ENCODE measurements at regions not wholly inside any gene's neighbourhood (a gene's known extent, or its start where the extent isn't known, plus 50 kb on each side); places are given as distances from the start of the nearest gene placed in this dataset.

GRCh38 chr2:163417596-163418337 is 318.0 kb downstream of the FIGN start:
- peaks cover 4% of the 10 kb centered on the region for H3K9me3 Mint-ChIP-seq
- ATAC-seq, result no peak
- no peaks in the 10 kb centered on the region for H3K27me3 Mint-ChIP-seq
- H3K27ac Mint-ChIP-seq, result peak overlapping the region; percentile 29
- H3K36me3 Mint-ChIP-seq, result peaks cover 6% of the 10 kb centered on the region
- peaks cover 21% of the 10 kb centered on the region for H3K4me1 Mint-ChIP-seq
- no peak overlapping the region for H3K4me3 Mint-ChIP-seq

GRCh38 chr2:163414121-163414520 is 321.7 kb downstream of the FIGN start:
- Mint-ChIP-seq H3K27ac (no peak overlapping the region), H3K4me3 (no peak overlapping the region)

GRCh38 chr2:163407296-163407695 is 328.5 kb downstream of the FIGN start:
- no peak overlapping the region for H3K4me3 Mint-ChIP-seq
- no peak for ATAC-seq
- no peak overlapping the region for H3K27ac Mint-ChIP-seq
- no peaks in the 10 kb centered on the region for H3K36me3 Mint-ChIP-seq
- H3K9me3 Mint-ChIP-seq, result peaks cover 8% of the 10 kb centered on the region
- no peaks in the 10 kb centered on the region for H3K4me1 Mint-ChIP-seq
- H3K27me3 Mint-ChIP-seq, result no peaks in the 10 kb centered on the region

More at GRCh38 chr2:163414121-163414520, 321.7 kb downstream of the FIGN start:
- H3K4me1 Mint-ChIP-seq, result peaks cover 21% of the 10 kb centered on the region
- H3K27me3 Mint-ChIP-seq, result no peaks in the 10 kb centered on the region
- no peak for ATAC-seq
- peaks cover 6% of the 10 kb centered on the region for H3K36me3 Mint-ChIP-seq
- peaks cover 7% of the 10 kb centered on the region for H3K9me3 Mint-ChIP-seq

GRCh38 chr2:163405298-163405697 is 330.5 kb downstream of the FIGN start:
- H3K27me3 Mint-ChIP-seq, result no peaks in the 10 kb centered on the region
- H3K36me3 Mint-ChIP-seq, result no peaks in the 10 kb centered on the region
- H3K4me3 Mint-ChIP-seq, result no peak overlapping the region
- H3K9me3 Mint-ChIP-seq, result peaks cover 8% of the 10 kb centered on the region
- no peaks in the 10 kb centered on the region for H3K4me1 Mint-ChIP-seq
- no peak for ATAC-seq
- H3K27ac Mint-ChIP-seq, result no peak overlapping the region

- ATAC-seq, result no peak
- no peaks in the 10 kb centered on the region for H3K27me3 Mint-ChIP-seq
- no peak overlapping the region for H3K27ac Mint-ChIP-seq
- H3K4me1 Mint-ChIP-seq, result peaks cover 6% of the 10 kb centered on the region
- H3K9me3 Mint-ChIP-seq, result peaks cover 3% of the 10 kb centered on the region
- no peaks in the 10 kb centered on the region for H3K36me3 Mint-ChIP-seq
- no peak overlapping the region for H3K4me3 Mint-ChIP-seq
Measured at GRCh38 chr2:163401481-163401880, 334.3 kb downstream of the FIGN start.

- peaks cover 6% of the 10 kb centered on the region for H3K4me1 Mint-ChIP-seq
- no peaks in the 10 kb centered on the region for H3K27me3 Mint-ChIP-seq
- no peak overlapping the region for H3K27ac Mint-ChIP-seq
- H3K4me3 Mint-ChIP-seq, result no peak overlapping the region
- ATAC-seq, result no peak
- H3K36me3 Mint-ChIP-seq, result no peaks in the 10 kb centered on the region
- H3K9me3 Mint-ChIP-seq, result no peaks in the 10 kb centered on the region
Measured at GRCh38 chr2:163397451-163397850, 338.4 kb downstream of the FIGN start.

GRCh38 chr2:163395602-163396001 is 340.2 kb downstream of the FIGN start:
- Mint-ChIP-seq H3K36me3 (no peaks in the 10 kb centered on the region), H3K9me3 (no peaks in the 10 kb centered on the region), H3K27ac (no peak overlapping the region), H3K27me3 (no peaks in the 10 kb centered on the region), H3K4me1 (peaks cover 6% of the 10 kb centered on the region), H3K4me3 (no peak overlapping the region)
- no peak for ATAC-seq

- no peak overlapping the region for H3K27ac Mint-ChIP-seq
- H3K4me1 Mint-ChIP-seq, result no peaks in the 10 kb centered on the region
- H3K9me3 Mint-ChIP-seq, result no peaks in the 10 kb centered on the region
- ATAC-seq, result no peak
- no peak overlapping the region for H3K4me3 Mint-ChIP-seq
- H3K27me3 Mint-ChIP-seq, result no peaks in the 10 kb centered on the region
- H3K36me3 Mint-ChIP-seq, result no peaks in the 10 kb centered on the region
Measured at GRCh38 chr2:163389838-163390237, 346.0 kb downstream of the FIGN start.

- Mint-ChIP-seq H3K27ac (no peak overlapping the region), H3K4me1 (no peaks in the 10 kb centered on the region), H3K9me3 (peaks cover 7% of the 10 kb centered on the region), H3K27me3 (no peaks in the 10 kb centered on the region), H3K4me3 (no peak overlapping the region), H3K36me3 (no peaks in the 10 kb centered on the region)
- no peak for ATAC-seq
Measured at GRCh38 chr2:163375472-163375871, 360.3 kb downstream of the FIGN start.

GRCh38 chr2:163375070-163375469 is 360.7 kb downstream of the FIGN start:
- Mint-ChIP-seq H3K27me3 (no peaks in the 10 kb centered on the region), H3K4me3 (no peak overlapping the region), H3K36me3 (no peaks in the 10 kb centered on the region), H3K4me1 (no peaks in the 10 kb centered on the region), H3K27ac (no peak overlapping the region), H3K9me3 (peaks cover 7% of the 10 kb centered on the region)
- ATAC-seq, result no peak

- H3K27me3 Mint-ChIP-seq, result no peaks in the 10 kb centered on the region
- H3K9me3 Mint-ChIP-seq, result peaks cover 7% of the 10 kb centered on the region
- no peak overlapping the region for H3K4me3 Mint-ChIP-seq
- no peaks in the 10 kb centered on the region for H3K36me3 Mint-ChIP-seq
- no peaks in the 10 kb centered on the region for H3K4me1 Mint-ChIP-seq
- ATAC-seq, result no peak
- no peak overlapping the region for H3K27ac Mint-ChIP-seq
Measured at GRCh38 chr2:163374282-163374681, 361.5 kb downstream of the FIGN start.

- no peak overlapping the region for H3K27ac Mint-ChIP-seq
- peak; percentile 47 for ATAC-seq
- H3K4me3 Mint-ChIP-seq, result no peak overlapping the region
- H3K4me1 Mint-ChIP-seq, result no peaks in the 10 kb centered on the region
- no peaks in the 10 kb centered on the region for H3K27me3 Mint-ChIP-seq
- H3K9me3 Mint-ChIP-seq, result peaks cover 7% of the 10 kb centered on the region
- no peaks in the 10 kb centered on the region for H3K36me3 Mint-ChIP-seq
Measured at GRCh38 chr2:163373496-163373895, 362.3 kb downstream of the FIGN start.

- no peaks in the 10 kb centered on the region for H3K36me3 Mint-ChIP-seq
- no peak overlapping the region for H3K27ac Mint-ChIP-seq
- H3K4me1 Mint-ChIP-seq, result no peaks in the 10 kb centered on the region
- H3K4me3 Mint-ChIP-seq, result no peak overlapping the region
- ATAC-seq, result no peak
- peaks cover 9% of the 10 kb centered on the region for H3K9me3 Mint-ChIP-seq
- no peaks in the 10 kb centered on the region for H3K27me3 Mint-ChIP-seq
Measured at GRCh38 chr2:163370169-163370886, 365.5 kb downstream of the FIGN start.

GRCh38 chr2:163369111-163369510 is 366.7 kb downstream of the FIGN start:
- H3K27ac Mint-ChIP-seq, result no peak overlapping the region
- no peak overlapping the region for H3K4me3 Mint-ChIP-seq
- no peak for ATAC-seq
- H3K27me3 Mint-ChIP-seq, result no peaks in the 10 kb centered on the region
- H3K4me1 Mint-ChIP-seq, result no peaks in the 10 kb centered on the region
- H3K9me3 Mint-ChIP-seq, result peaks cover 16% of the 10 kb centered on the region
- no peaks in the 10 kb centered on the region for H3K36me3 Mint-ChIP-seq

- Mint-ChIP-seq H3K27me3 (no peaks in the 10 kb centered on the region), H3K4me1 (no peaks in the 10 kb centered on the region), H3K27ac (no peak overlapping the region), H3K4me3 (no peak overlapping the region), H3K9me3 (peaks cover 15% of the 10 kb centered on the region), H3K36me3 (no peaks in the 10 kb centered on the region)
- no peak for ATAC-seq
Measured at GRCh38 chr2:163368655-163369054, 367.2 kb downstream of the FIGN start.
